Activated B cell treated with CpG ODN at 0.5 μM for 24 hours (primary cell): ENCODE measurements at regions not wholly inside any gene's neighbourhood (a gene's known extent, or its start where the extent isn't known, plus 50 kb on each side); places are given as distances from the start of the nearest gene placed in this dataset.

ENCODE experiments used
- ATAC-seq: fragments of 200-7000 bp; cut with Tn5 transposase; one replicate; pipeline ENCODE4 v1.10.0; 2021; ENCODE audit warnings: low read depth, mild to moderate bottlenecking, moderate library complexity
- CTCF ChIA-PET: fragments of 350-600 bp; sonication (Branson Sonifier 250); formaldehyde crosslinking; loops from one replicate; lab custom pipeline; 2021; ENCODE audit warnings: antibody characterized with exemption; lab: Charles Lee
- POLR2A ChIA-PET: fragments of 350-600 bp; sonication (Branson Sonifier 250); formaldehyde crosslinking; loops from one replicate; lab custom pipeline; 2021; ENCODE audit warnings: antibody characterized with exemption; lab: Charles Lee
- DNase-seq: peaks from one replicate; pipeline ENCODE4 v3.0.0; 2022
- H3K27ac Mint-ChIP-seq: one replicate; pipeline ENCODE4 v1.8.0; 2020; ENCODE audit warnings: mixed read lengths
- H3K27me3 Mint-ChIP-seq: one replicate; pipeline ENCODE4 v1.8.0; 2021; ENCODE audit warnings: mixed read lengths
- H3K36me3 Mint-ChIP-seq: one replicate; pipeline ENCODE4 v1.8.0; 2021; ENCODE audit warnings: low read depth, mixed read lengths
- H3K4me1 Mint-ChIP-seq: one replicate; pipeline ENCODE4 v1.8.0; 2021; ENCODE audit warnings: mixed read lengths
- H3K4me3 Mint-ChIP-seq: one replicate; pipeline ENCODE4 v1.8.0; 2020; ENCODE audit warnings: mild to moderate bottlenecking, mixed read lengths
- H3K9me3 Mint-ChIP-seq: one replicate; pipeline ENCODE4 v1.8.0; 2020; ENCODE audit warnings: mixed read lengths
- CTCF ChIP-seq: fragments of 200-600 bp; IDR thresholded peaks from one replicate; pipeline ENCODE4 v1.8.0; 2022; ENCODE audit warnings: antibody characterized with exemption, mild to moderate bottlenecking
- intact Hi-C: fragments of 100-400 bp; cut with micrococcal nuclease; formaldehyde crosslinking; loops from one replicate; pipeline ENCODE4 v1.15.1; 2024

GRCh38 chr12:30417697-30418231, 277.9 kb downstream of the IPO8 start:
- TF ChIP-seq CTCF: no peak
- Mint-ChIP-seq H3K27me3 (no peaks in the 10 kb centered on the region), H3K4me3 (no peak overlapping the region), H3K9me3 (peaks cover under 1% of the 10 kb centered on the region), H3K4me1 (no peaks in the 10 kb centered on the region), H3K27ac (no peak overlapping the region), H3K36me3 (no peaks in the 10 kb centered on the region)
- DNase-seq (no peak), ATAC-seq (no peak)
- ChIA-PET CTCF (no interaction called here), POLR2A (no interaction called here)
- intact Hi-C loops: no loop called here

- Mint-ChIP-seq H3K36me3 (no peaks in the 10 kb centered on the region), H3K4me1 (no peaks in the 10 kb centered on the region), H3K4me3 (no peak overlapping the region), H3K9me3 (no peaks in the 10 kb centered on the region), H3K27ac (no peak overlapping the region), H3K27me3 (no peaks in the 10 kb centered on the region)
- DNase-seq (no peak), ATAC-seq (no peak)
- ChIA-PET POLR2A (no interaction called here), CTCF (no interaction called here)
- intact Hi-C loops: no loop called here
- no peak for TF ChIP-seq CTCF
Observed at GRCh38 chr12:30416631-30417030, 279.0 kb downstream of the IPO8 start.

GRCh38 chr12:30415777-30416176, 279.9 kb downstream of the IPO8 start:
- Mint-ChIP-seq H3K9me3 (no peaks in the 10 kb centered on the region), H3K4me1 (no peaks in the 10 kb centered on the region), H3K27me3 (no peaks in the 10 kb centered on the region), H3K27ac (no peak overlapping the region), H3K4me3 (no peak overlapping the region), H3K36me3 (no peaks in the 10 kb centered on the region)
- ATAC-seq (no peak), DNase-seq (no peak)
- ChIA-PET POLR2A (no interaction called here), CTCF (no interaction called here)
- no peak for TF ChIP-seq CTCF
- intact Hi-C loops: no loop called here

- Mint-ChIP-seq H3K36me3 (no peaks in the 10 kb centered on the region), H3K4me3 (no peak overlapping the region), H3K4me1 (no peaks in the 10 kb centered on the region), H3K27me3 (peaks cover 2% of the 10 kb centered on the region), H3K9me3 (no peaks in the 10 kb centered on the region), H3K27ac (no peak overlapping the region)
- ChIA-PET CTCF (no interaction called here), POLR2A (no interaction called here)
- no peak for TF ChIP-seq CTCF
- ATAC-seq (no peak), DNase-seq (no peak)
- intact Hi-C loops: no loop called here
Observed at GRCh38 chr12:30414507-30414906, 281.2 kb downstream of the IPO8 start.

GRCh38 chr12:30400349-30400748, 295.3 kb downstream of the IPO8 start:
- Mint-ChIP-seq H3K27ac (no peak overlapping the region), H3K9me3 (peaks cover 2% of the 10 kb centered on the region), H3K4me1 (no peaks in the 10 kb centered on the region), H3K4me3 (no peak overlapping the region), H3K36me3 (no peaks in the 10 kb centered on the region), H3K27me3 (no peaks in the 10 kb centered on the region)
- TF ChIP-seq CTCF: no peak
- CTCF ChIA-PET: no interaction called here
- POLR2A ChIA-PET: no interaction called here
- ATAC-seq: no peak
- DNase-seq: no peak
- intact Hi-C loops: no loop called here
